ENCODE measurements at regions not wholly inside any gene's neighbourhood (a gene's known extent, or its start where the extent isn't known, plus 50 kb on each side); places are given as distances from the start of the nearest gene placed in this dataset.
"Not testable (repeated sequence)": the region's sequence is repeated elsewhere in the genome, so short reads cannot be mapped to it uniquely, and the experiment has no call there.

DNA sequence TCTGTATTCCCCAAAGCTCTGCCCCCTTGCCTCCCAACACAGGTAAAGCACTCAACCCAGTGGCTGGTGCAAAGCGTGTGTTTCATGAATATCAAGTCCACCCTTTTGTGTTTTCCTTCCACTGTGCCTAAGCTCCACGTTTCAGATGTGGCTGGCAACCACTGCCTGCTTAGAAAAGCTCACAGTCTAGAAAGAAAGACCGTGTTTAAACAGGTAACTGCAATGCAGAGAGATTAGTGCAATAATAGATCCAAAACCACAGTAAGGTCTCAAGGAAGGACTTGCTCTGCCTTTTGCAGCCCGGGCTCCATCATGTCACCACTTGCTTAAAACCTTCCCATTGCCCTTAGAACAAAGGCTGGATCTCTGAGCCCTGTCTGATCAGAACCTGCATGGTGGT is 240.2 kb upstream of the C16orf82 start:
- CTCF ChIA-PET, result no interaction called here
- POLR2A ChIA-PET, result no interaction called here

DNA sequence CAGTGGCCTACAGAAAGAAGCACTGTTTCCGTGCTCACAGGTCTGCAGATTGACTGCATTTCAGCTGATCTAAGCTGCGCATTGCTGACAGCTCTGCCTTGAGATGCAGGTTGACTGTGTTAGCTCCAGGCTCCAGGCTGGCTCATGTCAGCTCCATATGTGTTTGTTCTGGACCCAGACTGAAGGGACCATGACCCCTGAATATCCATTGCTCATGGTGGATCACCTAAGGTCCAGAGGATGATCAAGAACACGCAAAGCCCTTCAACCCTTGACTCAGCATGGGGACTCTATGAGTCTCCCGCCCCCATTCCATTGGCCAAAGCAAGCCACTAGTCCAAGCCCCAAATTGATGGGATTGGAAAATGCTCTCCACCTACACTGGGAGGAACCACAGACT is 239.3 kb upstream of the C16orf82 start:
- ChIA-PET POLR2A (no interaction called here), CTCF (no interaction called here)

DNA sequence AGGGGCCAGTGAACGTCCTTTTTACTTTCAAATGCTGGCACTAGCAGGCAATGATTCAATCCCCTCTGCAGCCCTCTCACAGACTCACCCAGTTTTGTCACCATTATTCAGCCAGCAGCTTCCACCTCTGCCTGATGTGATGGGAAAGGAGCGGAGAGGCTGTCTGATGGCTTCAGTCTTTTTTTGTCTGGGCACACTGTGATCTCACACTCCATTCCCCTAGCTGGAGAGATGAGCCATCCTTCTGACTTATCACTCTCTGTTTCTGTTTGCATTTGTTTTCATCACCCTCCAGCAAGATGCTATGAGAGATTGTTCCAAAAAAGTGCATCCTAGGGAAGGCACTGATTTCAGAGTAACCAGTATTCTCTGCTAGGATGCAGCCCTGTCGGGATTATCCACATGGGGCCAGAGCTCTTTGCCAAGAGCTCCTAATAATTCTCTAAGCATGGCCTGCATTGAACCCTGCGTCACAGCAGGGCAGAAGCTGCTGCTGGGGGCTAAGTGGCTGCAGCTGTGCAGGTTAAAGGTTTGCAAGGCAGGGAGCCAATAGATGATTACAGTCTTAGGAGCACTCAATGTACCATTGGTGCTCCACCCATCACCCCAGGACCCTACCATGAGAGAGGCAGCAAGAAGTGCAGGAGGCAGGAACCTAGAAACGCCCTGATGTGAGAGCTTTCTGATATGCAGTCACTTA is 236.1 kb upstream of the C16orf82 start:
- ChIA-PET CTCF (no interaction called here), POLR2A (no interaction called here)

DNA sequence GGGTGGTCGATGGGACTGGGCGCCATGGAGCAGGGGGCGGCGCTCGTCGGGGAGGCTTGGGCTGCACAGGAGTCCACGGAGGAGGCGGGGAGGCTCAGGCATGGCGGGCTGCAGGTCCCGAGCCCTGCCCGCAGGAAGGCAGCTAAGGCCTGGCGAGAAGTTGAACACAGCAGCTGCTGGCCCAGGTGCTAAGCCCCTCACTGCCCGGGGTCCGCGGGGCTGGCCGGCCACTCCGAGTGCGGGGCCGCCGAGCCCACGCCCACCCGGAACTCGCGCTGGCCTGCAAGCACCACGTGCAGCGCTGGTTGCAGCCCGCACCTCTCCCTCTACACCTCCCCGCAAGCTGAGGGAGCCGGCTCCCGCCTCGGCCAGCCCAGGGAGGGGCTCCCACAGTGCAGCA is 230.6 kb upstream of the C16orf82 start:
- CTCF ChIA-PET, POLR2A ChIA-PET: not testable (repeated sequence)

DNA sequence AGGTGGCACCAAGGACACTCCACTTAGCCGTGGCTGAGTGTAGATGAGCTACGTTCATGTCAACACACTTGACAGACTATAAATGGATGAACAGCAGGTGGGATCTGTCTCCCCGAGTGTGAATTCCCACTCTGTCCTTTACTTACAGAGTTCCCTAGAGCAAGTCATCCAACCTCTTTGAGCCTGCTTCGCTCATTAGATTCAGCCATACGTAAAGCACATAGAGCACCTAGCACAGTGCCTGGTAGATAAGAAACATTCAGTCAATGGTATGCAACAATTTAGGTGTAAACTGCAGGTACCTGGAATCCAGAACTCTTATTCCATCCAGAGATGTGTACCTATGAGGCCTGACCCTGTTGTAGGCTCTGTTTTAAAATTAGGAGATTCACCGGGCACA is 227.8 kb upstream of the C16orf82 start:
- ChIA-PET CTCF (no interaction called here), POLR2A (no interaction called here)

DNA sequence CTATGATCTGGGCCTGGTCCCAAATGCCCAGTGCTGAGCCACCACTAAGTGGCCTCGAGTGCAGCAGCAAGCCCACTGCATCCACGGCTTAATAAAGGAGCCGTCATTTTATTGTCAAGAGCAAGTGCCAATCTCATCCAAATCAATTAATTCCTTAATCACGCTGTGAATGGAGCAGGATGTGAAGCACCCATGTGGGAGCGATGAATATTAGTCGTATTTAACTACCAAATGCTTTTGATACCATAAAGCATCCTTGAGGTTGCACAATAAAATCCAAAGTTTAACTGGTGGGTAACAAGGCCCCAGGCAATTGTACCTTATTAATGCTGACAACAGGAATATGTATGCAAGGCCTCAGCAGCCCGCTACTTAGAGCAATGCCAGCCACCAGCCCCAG is 226.0 kb upstream of the C16orf82 start:
- ChIA-PET CTCF (no interaction called here), POLR2A (no interaction called here)

DNA sequence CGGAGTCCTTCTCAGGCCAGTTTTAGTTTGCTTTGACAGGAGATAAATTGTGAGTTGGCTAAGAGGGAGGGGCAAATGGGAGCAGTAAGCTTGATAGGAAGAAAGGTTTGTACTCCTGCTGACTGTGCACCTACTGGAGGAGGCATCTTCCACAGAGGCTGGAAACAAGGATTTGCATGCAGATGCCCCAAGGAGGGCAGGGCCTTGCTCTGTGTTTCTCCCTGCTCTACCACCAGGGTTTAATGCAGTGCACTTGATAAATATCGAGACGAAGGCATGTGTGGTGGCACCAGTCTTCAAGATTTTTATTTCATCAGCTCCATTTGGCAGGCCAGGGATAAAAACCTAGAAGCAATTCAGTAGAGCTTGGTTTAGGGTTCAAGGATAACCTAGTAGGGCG is 210.5 kb upstream of the C16orf82 start:
- CTCF ChIA-PET, result no interaction called here
- POLR2A ChIA-PET, result no interaction called here

DNA sequence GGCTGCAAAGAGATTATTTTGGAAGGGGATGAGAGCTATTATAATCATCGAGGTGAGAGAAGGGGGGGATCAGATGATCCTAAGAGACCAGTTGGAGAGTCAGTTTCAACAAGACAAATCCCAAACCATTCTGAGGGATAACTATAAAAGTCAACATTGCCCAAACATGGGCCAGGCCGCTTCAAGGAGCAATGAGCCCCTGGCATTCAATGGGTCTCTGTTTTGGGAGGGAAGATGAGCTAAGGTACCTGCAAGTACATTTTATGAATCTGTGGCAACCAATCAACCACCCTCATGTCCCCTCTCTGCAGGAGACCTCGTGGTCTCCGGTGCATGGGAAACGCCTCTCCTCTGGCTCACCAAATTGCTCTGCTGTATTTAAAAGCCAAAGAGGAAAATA is 209.9 kb upstream of the C16orf82 start:
- CTCF ChIA-PET, result no interaction called here
- POLR2A ChIA-PET, result no interaction called here

DNA sequence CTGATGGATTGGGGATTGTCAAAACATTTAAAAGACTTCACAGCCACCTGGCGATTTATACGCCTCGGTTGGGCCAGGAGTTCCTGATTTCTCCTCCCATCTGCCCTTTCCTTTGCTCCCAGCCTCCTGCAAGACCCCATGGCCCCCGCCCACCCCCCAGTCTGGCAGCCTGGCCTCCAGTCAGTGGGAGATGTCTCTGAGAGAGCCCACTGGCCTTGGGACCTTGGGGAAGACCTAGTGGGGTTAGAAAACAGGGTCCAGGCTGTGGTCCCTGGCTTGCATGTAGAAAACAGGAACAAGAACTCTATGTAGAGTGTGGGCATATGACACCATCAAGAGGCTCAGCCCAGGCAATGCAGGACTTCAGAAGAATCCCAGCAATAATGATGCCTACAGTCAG is 209.4 kb upstream of the C16orf82 start:
- CTCF ChIA-PET, result no interaction called here
- POLR2A ChIA-PET, result no interaction called here

DNA sequence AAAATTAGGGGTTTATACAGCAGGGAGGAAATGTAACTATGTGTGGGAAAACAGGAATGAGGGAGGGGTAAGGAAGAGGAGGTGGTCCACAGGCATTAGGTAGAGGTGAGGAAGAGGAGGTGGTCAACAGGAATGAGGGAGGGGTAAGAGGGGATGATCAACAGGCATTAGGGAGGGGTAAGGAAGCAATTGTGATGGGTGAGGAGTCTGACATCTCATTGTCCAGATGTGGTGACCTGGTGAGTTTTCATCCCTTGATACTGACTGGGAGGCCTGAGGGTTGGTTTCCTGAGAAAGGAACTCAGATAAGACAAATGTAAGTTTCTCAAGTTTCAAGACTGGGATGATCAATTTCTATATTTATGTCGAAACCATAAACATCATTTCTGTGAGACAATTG is 206.2 kb upstream of the C16orf82 start:
- POLR2A ChIA-PET, result no interaction called here
- CTCF ChIA-PET, result no interaction called here

DNA sequence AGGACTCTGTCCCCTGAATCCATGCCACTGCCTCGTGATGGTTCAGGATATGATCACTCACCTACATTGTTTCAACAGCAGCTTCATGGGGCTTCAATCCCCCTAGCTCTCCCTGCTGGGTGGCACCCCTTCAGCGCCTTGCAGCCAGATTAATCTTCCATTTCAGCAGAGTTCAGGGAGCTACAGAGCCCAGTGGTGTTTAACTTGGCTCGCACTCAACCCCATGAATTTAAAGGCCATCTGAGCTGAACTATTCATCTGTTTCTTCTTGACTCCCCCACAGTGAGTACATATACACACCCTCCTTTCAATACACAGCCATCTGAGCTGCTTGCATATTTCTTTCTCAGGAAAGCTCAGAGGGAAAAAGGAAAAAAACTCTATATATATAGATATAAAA is 202.8 kb upstream of the C16orf82 start:
- CTCF ChIA-PET, result no interaction called here
- POLR2A ChIA-PET, result no interaction called here

DNA sequence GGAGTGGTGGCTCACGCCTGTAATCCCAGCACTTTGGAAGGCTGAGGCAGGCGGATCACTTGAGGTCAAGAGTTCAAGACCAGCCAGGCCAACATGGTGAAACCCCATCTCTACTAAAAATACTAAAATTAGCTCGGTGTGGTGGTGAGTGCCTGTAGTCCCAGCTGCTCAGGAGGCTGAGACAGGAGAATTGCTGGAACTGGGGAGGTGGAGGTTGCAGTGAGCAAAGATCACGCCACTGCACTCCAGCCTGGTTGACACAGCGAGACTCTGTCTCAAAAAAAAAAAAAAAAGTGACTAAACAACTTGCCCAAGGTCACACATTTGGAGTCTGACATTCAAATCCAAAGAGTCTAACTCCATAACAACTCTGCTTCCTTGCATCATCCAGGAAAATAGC is 192.4 kb upstream of the C16orf82 start:
- POLR2A ChIA-PET, CTCF ChIA-PET: not testable (repeated sequence)

DNA sequence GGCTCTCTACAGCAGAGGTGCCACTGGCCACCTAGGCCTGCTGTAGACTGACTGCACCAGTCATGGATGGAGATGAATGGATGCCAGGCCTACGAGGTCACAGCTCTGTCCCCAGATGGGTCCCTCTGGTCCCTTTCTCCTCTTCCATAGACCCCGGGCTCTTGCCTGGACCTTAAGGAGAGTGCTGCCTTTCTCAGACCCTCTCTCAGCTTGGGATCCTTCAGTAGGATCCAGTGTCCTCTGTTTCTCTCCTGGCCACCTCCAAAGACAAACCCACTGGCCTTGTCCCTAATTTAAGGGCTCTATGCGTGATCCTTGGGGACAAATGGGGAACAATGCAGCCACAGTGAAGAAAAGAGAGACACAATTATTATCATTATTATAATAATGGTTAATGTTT is 189.3 kb upstream of the C16orf82 start:
- CTCF ChIA-PET, result no interaction called here
- POLR2A ChIA-PET, result no interaction called here

DNA sequence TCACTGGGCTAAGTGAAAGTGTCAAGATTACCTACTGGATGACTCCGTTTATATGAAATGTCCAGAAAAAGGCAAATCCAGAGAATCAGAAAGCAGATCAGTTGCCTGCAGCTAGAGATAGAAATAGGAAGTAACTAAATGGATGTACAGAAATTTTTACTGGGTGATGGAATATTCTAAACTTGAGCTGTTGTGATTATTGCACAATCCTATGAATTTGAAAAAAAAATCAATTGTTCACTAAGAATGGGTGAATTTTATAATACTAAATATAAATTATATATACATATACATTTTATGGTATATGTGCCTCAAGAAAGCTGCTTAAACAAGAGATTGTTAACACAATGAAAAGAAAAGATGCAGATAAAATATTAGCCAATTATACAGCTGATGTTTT is 181.1 kb upstream of the C16orf82 start:
- ChIA-PET POLR2A (no interaction called here), CTCF (no interaction called here)

DNA sequence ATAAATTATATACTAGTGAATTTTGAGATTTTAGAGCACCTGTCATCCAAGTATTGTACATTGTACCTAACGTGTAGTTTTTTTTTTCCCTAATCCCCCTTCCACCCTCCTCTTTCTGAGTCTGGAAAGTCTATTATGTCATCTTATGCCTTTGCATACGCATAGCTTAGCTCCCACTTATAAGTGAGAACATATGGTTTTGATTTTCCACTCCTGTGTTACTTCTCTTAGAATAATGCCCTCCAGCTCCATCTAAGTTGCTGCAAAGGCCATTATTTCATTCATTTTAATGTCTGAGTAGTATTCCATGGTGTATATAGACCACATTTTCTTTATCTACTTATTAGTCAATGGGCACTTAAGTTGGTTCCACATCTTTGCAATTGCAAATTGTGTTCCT is 177.0 kb upstream of the C16orf82 start:
- ChIA-PET POLR2A (no interaction called here), CTCF (no interaction called here)

DNA sequence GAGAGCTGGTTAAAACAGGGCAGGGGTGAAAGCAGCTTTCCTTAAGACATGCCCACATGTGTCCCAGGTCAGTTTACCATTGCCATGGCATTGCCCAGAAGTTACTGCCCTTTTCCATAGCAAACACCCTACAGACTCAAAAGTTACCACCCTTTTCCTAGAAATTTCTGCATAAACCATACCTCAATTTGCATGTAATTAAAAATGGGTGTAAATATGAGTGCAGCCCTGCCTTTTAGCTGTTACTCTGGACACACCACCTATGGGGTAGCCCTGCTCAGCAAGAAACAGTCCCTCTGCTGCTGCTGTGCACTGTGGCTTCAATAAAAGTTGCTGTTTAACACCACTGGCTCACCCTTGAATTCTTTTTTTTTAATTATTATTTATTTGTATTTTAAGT is 168.5 kb upstream of the C16orf82 start:
- POLR2A ChIA-PET, result no interaction called here
- CTCF ChIA-PET, result no interaction called here

DNA sequence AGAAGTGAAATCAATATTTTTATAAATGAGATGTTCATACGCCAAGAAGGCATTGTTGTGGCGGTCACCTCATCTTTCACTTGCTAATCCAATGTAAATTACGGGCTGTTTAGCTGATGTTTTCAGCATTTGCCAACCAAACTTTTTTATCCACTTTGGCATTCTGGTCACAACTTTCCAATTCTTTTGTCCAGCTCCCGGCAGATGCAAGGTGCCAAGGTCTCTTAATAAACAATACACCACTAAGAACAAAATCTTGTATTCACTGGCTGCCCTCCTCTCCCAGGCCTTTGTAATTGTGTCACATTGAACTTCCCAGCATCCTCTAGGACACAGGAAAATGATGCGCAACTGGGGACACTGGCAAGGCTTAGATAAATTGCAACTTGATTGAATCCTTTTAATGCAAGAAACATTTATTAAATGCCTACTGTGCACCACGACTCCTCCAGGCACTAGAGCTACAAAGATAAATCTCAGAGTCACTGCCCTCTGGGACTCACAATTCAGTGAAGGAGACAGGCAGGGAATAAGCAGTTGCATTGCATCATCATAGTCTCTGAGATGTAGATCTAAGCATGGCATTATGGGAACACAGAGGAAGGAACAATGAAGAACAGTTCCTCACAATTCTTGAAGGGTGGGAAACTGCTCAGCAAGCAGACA is 165.4 kb upstream of the C16orf82 start:
- POLR2A ChIA-PET, result no interaction called here
- CTCF ChIA-PET, result no interaction called here

DNA sequence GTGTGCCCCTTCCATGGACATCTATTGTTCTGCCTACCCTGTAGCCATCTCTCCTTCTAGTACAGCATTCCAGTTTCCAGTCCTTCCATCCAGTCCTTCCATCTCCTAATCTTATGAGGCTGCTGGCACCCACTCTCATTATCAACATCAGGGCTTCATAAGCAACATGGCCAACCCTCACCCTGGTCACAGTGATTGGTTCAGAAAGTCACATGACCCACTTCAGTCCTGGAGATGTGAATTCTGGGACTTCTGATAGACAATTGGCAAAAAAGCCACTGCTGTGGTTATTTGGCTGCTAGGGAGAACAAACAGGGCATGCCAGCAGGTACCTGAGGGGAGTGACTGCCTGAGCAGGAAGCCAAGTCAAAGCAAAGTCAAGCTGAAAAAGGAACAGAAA is 164.7 kb upstream of the C16orf82 start:
- ChIA-PET POLR2A (no interaction called here), CTCF (no interaction called here)

DNA sequence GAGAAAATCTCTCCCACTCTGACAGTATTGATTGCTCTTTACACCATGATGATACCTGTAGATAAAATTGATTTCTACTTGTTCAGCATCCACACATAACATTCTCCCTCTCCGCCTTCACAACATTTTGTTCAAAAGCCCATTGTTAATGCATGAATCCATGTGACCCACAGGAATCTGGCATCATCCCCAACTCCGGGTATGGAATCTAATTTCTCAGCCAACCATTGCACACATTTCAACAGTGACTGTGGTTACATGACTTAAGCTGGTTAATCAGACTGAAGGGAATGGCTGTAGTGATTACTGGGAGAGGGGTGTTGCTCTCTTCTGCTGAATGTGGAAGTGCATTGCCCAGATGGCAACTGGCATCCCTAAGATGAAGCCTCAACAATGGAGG is 161.4 kb upstream of the C16orf82 start:
- CTCF ChIA-PET, result no interaction called here
- POLR2A ChIA-PET, result no interaction called here

DNA sequence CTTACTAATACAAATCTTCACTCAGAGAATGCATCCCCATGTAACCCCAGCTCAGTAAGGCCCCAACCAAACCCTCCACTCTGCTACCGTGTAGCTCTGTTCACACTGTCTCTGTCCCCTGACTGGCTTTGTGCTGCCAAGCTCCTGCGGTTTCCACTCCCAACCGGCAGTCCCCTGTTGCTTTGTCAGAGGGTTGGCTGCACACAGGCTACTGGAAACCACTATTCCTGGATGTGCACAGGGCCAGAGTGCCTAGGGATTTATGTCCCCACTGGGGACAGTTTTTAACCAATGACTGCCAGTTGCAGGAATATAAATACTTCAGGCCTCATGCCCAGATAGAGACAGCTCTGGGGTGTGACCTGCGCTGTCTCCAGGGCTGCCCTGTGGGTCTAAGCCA is 157.1 kb upstream of the C16orf82 start:
- ChIA-PET CTCF (no interaction called here), POLR2A (no interaction called here)

DNA sequence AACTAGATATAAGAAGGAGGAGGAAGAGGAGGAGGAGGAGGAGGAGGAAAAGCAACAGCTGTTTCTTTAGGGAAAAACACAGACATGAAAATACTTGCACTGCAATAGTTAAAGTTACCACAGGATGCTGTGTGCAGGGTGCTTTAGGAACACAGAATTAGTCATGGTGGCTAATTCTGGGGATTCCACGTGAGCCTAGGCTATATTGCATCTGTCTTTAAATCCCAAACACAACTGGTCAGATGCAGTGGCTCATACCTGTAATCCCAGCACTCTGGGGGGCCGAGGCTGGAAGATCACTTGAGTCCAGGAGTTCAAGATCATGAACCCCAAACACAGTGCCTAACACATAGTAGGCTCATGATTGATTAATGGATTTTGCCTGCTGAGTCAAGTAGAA is 155.3 kb upstream of the C16orf82 start:
- POLR2A ChIA-PET, result interaction anchor here (0.7 kb wide), 1 partner anchor 121 kb away, joined by 4 read pairs; no protein-coding TSS in a partner anchor

DNA sequence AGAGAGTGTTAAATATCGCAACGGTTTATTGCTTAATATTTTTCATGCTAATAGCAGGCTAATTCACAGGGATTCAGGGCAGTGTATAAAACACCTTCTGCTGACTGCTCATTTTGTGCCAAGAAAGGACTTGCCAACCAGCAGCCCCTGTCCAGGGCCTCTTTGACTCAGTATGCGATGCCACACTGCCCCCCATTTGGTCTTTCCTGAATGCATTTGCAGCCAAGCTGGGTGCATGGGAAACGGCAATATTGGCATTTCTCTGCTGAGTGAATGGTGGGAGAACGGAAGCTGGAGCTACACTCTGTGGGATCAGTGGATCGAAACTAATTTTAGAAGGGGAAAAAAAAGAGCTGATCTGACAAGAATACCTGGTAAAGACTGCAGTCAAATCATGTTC is 152.9 kb upstream of the C16orf82 start:
- POLR2A ChIA-PET, result no interaction called here
- CTCF ChIA-PET, result interaction anchor here (1.0 kb wide), 1 partner anchor 204 kb away, joined by 5 read pairs; no protein-coding TSS in a partner anchor

More for the DNA sequence above, 155.3 kb upstream of the C16orf82 start:
- CTCF ChIA-PET, result no interaction called here
